ENCODE measurements at regions not wholly inside any gene's neighbourhood (a gene's known extent, or its start where the extent isn't known, plus 50 kb on each side); places are given as distances from the start of the nearest gene placed in this dataset.

GRCh38 chr5:126166368-126166767, 256.8 kb upstream of the GRAMD2B start:
- intact Hi-C loops (cut with DNase I; ENCODE audit: low total_unique reads), result no loop called here

DNA sequence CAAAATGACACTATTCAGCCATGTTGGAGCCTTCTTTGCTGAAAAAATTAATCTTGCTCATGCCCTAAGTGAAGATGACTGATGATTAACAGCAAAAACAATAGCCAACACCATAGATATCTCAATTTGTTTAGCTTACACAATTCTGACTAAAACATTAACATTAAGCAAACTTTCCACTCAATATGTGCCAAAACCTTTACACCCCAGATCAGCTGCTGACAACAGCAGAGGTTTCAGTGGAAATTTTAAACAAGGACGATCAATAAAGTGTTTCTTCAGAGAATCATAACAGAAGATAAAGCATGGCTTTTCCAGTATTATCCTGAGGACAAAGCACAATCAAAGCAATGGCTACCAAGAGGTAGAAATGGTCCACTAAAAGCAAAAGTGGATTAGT, 254.4 kb upstream of the GRAMD2B start:
- TF ChIP-seq CTCF (IDR thresholded peaks at IDR 0.05) (no peak), POLR2A (IDR thresholded peaks at IDR 0.05) (no peak)
- intact Hi-C loops (cut with DNase I; ENCODE audit: low total_unique reads), result no loop called here
- Histone ChIP-seq H3K4me3 (no peak overlapping the region), H3K27me3 (no peaks in the 10 kb centered on the region), H3K27ac (no peak overlapping the region), H3K9me3 (peaks cover 0 to 17% of the 10 kb centered on the region in 2 donors), H3K4me1 (no peaks in the 10 kb centered on the region), H3K36me3 (no peaks in the 10 kb centered on the region)
- DNase-seq, result no peak

More at GRCh38 chr5:126166368-126166767, 256.8 kb upstream of the GRAMD2B start:
- H3K27ac ChIP-seq, result no peak overlapping the region
- H3K27me3 ChIP-seq, result no peaks in the 10 kb centered on the region
- peaks cover 0 to 17% of the 10 kb centered on the region in 2 donors for H3K9me3 ChIP-seq
- TF ChIP-seq CTCF (IDR thresholded peaks at IDR 0.05) (no peak), POLR2A (IDR thresholded peaks at IDR 0.05) (no peak)
- no peak overlapping the region for H3K4me3 ChIP-seq
- DNase-seq, result no peak
- H3K4me1 ChIP-seq, result no peaks in the 10 kb centered on the region
- no peaks in the 10 kb centered on the region for H3K36me3 ChIP-seq

DNA sequence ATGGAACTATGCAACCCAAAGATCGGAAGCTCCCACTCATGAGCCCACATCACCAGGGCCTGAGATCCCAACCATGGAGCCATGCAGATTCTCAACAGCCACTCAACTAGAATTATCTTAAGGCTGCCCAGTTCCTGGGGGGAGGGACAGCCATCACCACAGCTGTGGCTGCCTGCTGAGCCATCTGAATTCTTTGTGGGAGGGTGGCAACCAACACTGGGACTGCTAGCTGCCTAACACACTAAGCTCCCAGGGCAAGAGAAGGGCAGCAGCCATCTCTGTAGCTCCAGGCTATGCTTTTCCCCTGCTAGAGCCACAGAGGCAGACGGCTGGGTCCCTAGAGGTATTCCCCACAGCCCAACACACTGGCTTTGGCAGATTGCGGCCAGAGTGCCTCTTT, 251.3 kb upstream of the GRAMD2B start:
- Histone ChIP-seq H3K4me3 (no peak overlapping the region), H3K27ac (no peak overlapping the region), H3K27me3 (no peaks in the 10 kb centered on the region), H3K4me1 (no peaks in the 10 kb centered on the region), H3K36me3 (no peaks in the 10 kb centered on the region), H3K9me3 (no peaks in the 10 kb centered on the region)
- DNase-seq, result no peak
- intact Hi-C loops (cut with DNase I; ENCODE audit: low total_unique reads), result no loop called here
- TF ChIP-seq CTCF (IDR thresholded peaks at IDR 0.05) (no peak), POLR2A (IDR thresholded peaks at IDR 0.05) (no peak)

DNA sequence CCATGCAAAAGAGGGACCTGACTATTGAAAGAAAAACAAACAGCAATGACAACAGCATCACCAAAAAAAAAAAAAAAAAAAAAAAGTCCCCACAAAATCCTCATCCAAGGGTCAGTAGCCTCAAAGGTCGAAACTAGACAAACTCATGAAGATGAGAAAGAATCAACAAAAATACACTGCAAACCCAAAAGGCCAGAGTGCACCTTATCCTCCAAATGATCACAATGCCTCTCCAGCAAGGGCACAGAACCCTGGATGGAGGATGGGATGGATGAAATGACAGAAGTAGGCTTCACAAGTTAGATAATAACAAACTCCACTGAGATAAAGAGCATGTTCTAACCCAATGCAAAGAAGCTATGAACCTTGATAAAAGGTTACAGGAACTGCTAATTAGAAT, 250.4 kb upstream of the GRAMD2B start:
- no peaks in the 10 kb centered on the region for H3K36me3 ChIP-seq
- no peaks in the 10 kb centered on the region for H3K27me3 ChIP-seq
- no peak for DNase-seq
- H3K4me1 ChIP-seq, result no peaks in the 10 kb centered on the region
- H3K4me3 ChIP-seq, result no peak overlapping the region
- no peak for TF ChIP-seq CTCF (IDR thresholded peaks at IDR 0.05)
- TF ChIP-seq POLR2A (IDR thresholded peaks at IDR 0.05), result no peak
- H3K27ac ChIP-seq, result no peak overlapping the region
- intact Hi-C loops (cut with DNase I; ENCODE audit: low total_unique reads), result no loop called here
- no peaks in the 10 kb centered on the region for H3K9me3 ChIP-seq

DNA sequence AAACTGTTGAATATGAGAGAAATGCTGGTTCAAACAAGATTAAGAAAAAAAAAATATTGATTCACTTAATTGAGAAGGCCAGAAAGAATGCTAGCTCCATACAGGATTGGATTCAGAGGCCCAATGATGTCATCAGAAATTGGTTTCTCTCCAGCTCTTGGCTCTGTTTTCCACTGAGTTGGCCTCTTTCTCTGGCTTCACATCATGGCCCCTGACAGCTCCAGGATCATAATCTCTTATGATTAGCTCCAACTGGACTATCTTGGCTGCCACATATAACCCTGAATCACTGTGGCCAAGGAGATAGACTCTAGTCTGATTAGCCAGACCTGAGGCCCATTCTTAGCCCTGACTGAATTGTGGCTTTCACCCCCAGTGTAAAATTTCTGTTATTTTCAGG, 244.7 kb upstream of the GRAMD2B start:
- intact Hi-C loops (cut with DNase I; ENCODE audit: low total_unique reads), result no loop called here
- Histone ChIP-seq H3K27me3 (no peaks in the 10 kb centered on the region), H3K27ac (no peak overlapping the region), H3K4me3 (no peak overlapping the region), H3K4me1 (no peaks in the 10 kb centered on the region), H3K36me3 (no peaks in the 10 kb centered on the region), H3K9me3 (no peaks in the 10 kb centered on the region)
- DNase-seq, result peak; percentile 28 to 42
- no peak for TF ChIP-seq POLR2A (IDR thresholded peaks at IDR 0.05)
